Left ventricle myocardium inferior (tissue), 1 donor: ENCODE measurements at regions not wholly inside any gene's neighbourhood (a gene's known extent, or its start where the extent isn't known, plus 50 kb on each side); places are given as distances from the start of the nearest gene placed in this dataset.

Experiments used
- DNase-seq: peaks from one replicate; pipeline ENCODE4 v3.0.0-alpha.2; 2020
- H3K27ac ChIP-seq: fragments of 200-600 bp; replicated peaks from 2 replicates; pipeline ENCODE4 v1.8.0; 2021
- H3K27me3 ChIP-seq: fragments of 200-600 bp; 2 replicates; pipeline ENCODE4 v1.8.0; 2021; ENCODE audit warnings: low read depth
- H3K36me3 ChIP-seq: fragments of 200-600 bp; 2 replicates; pipeline ENCODE4 v1.8.0; 2021
- H3K4me1 ChIP-seq: fragments of 200-600 bp; 2 replicates; pipeline ENCODE4 v1.8.0; 2021
- H3K4me3 ChIP-seq: fragments of 200-600 bp; 2 replicates; pipeline ENCODE4 v1.8.0; 2021; ENCODE audit warnings: mild to moderate bottlenecking, moderate library complexity
- H3K9me3 ChIP-seq: fragments of 200-600 bp; replicated peaks from 2 replicates; pipeline ENCODE4 v1.8.0; 2021
- CTCF ChIP-seq: fragments of 200-600 bp; IDR thresholded peaks from 2 replicates; pipeline ENCODE4 v1.8.0; 2021; ENCODE audit warnings: antibody characterized with exemption, mild to moderate bottlenecking, borderline replicate concordance
- intact Hi-C: fragments of 100-400 bp; cut with micrococcal nuclease; formaldehyde crosslinking; loops from one replicate; pipeline ENCODE4 v1.11.0; 2022
- donor health status: DM: no; HTN: yes; CAD: no; lungs with severe emphysema.

DNA sequence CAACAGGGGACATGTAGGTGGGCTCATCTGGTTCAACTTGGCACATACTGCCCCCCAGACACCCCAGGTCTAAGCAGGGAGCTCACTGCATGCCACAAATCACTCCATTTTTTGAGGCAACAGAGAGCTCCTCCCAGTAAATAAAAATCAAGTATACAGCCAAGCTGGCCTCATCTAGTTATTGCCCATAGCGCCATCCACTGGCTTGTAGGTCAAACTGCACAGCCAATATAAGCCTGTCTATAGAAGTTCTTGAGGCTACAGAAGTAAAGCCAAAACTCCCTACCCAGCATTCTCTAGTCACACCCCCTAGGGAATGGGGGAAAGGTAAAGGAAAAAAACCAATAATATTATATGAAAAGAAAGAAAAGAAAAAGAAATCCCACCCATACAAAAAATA lies 453.7 kb downstream of the ZNF385D start:
- TF ChIP-seq CTCF, result no peak
- H3K4me1 ChIP-seq, result no peaks in the 10 kb centered on the region
- no peak overlapping the region for H3K4me3 ChIP-seq
- no peaks in the 10 kb centered on the region for H3K27me3 ChIP-seq
- no peak overlapping the region for H3K27ac ChIP-seq
- intact Hi-C loops, result no loop called here
- H3K9me3 ChIP-seq, result peaks cover 27% of the 10 kb centered on the region
- H3K36me3 ChIP-seq, result no peaks in the 10 kb centered on the region
- DNase-seq, result no peak

- Histone ChIP-seq H3K27me3 (no peaks in the 10 kb centered on the region), H3K9me3 (peaks cover 17% of the 10 kb centered on the region), H3K4me1 (no peaks in the 10 kb centered on the region), H3K27ac (no peak overlapping the region), H3K36me3 (no peaks in the 10 kb centered on the region), H3K4me3 (no peak overlapping the region)
- DNase-seq, result no peak
- intact Hi-C loops, result no loop called here
- no peak for TF ChIP-seq CTCF
These were observed 456.2 kb downstream of the ZNF385D start for GRCh38 chr3:21294768-21295167.

- Histone ChIP-seq H3K36me3 (no peaks in the 10 kb centered on the region), H3K27ac (no peak overlapping the region), H3K27me3 (no peaks in the 10 kb centered on the region), H3K4me1 (no peaks in the 10 kb centered on the region), H3K4me3 (no peak overlapping the region), H3K9me3 (peaks cover under 1% of the 10 kb centered on the region)
- intact Hi-C loops, result no loop called here
- no peak for DNase-seq
- TF ChIP-seq CTCF, result no peak
These were observed 458.0 kb downstream of the ZNF385D start for GRCh38 chr3:21292971-21293370.

DNA sequence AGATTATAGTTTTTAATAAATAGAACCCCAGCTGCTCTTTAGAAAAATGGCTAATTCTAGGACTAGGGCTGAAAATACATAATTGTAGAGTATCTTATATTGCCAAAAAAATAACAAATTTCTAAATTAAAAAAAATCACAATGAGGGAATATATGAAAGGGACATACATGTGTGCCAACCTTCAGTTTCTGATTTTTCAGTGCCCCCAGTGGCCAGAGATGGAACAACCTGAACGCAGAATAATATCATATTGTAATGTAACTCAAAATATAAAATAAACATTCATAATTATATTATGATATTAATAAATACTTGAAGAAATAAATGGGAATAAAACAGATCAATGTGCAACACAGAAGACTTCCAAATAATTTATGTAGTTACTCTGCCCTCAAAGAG lies 460.5 kb downstream of the ZNF385D start:
- H3K27ac ChIP-seq, result no peak overlapping the region
- no peak for DNase-seq
- no peaks in the 10 kb centered on the region for H3K36me3 ChIP-seq
- no peaks in the 10 kb centered on the region for H3K27me3 ChIP-seq
- no peak overlapping the region for H3K4me3 ChIP-seq
- H3K9me3 ChIP-seq, result peaks cover 5% of the 10 kb centered on the region
- TF ChIP-seq CTCF, result peak; percentile 64
- no peaks in the 10 kb centered on the region for H3K4me1 ChIP-seq
- intact Hi-C loops, result no loop called here

DNA sequence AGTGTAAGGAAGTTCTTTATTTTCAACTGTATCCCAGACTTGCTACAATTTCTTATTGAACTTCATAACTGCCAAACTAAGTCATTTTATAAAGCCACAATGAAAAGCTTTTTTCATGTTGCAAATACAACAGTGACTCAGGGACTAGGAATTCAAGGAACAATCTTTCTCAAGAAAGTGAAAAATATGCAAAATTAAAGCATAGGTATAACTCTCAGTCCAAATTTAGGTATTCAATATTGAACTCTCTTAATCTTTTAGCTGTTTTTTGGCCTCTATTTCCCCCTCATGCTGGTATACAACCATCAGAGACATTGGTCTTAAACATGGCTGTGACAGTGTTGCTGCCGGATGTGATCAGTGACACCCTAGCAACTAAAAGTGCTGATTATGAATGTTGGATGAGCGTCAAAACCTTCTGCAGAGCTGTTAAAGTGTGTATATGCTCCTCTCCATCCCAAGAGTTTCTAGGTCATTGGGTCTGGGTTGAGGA lies 476.9 kb downstream of the ZNF385D start:
- H3K27ac ChIP-seq, result no peak overlapping the region
- intact Hi-C loops, result no loop called here
- no peaks in the 10 kb centered on the region for H3K27me3 ChIP-seq
- H3K4me3 ChIP-seq, result no peak overlapping the region
- H3K9me3 ChIP-seq, result peaks cover 12% of the 10 kb centered on the region
- TF ChIP-seq CTCF, result no peak
- no peaks in the 10 kb centered on the region for H3K36me3 ChIP-seq
- DNase-seq, result no peak
- H3K4me1 ChIP-seq, result no peaks in the 10 kb centered on the region
